ENCODE measurements at regions not wholly inside any gene's neighbourhood (a gene's known extent, or its start where the extent isn't known, plus 50 kb on each side); places are given as distances from the start of the nearest gene placed in this dataset.

- no peak overlapping the region for H3K4me3 Mint-ChIP-seq
- Histone ChIP-seq H3K9me3 (ENCODE audit: control insufficient read depth in 1 of 2, low read length in 2 of 2) (no peaks in the 10 kb centered on the region), H3K4me3 (ENCODE audit: low read length in 2 of 2) (no peak overlapping the region), H3K27ac (ENCODE audit: low read depth, low read length) (no peak overlapping the region), H3K36me3 (ENCODE audit: insufficient read depth, low read length) (no peaks in the 10 kb centered on the region), H3K27me3 (ENCODE audit: insufficient read depth, low read length) (no peaks in the 10 kb centered on the region), H3K4me1 (ENCODE audit: insufficient read depth, low read length) (no peaks in the 10 kb centered on the region)
- no peak overlapping the region for H3K27ac Mint-ChIP-seq
- intact Hi-C loops (cut with micrococcal nuclease) = no loop called here
- DNase-seq = no peak
- H3K36me3 Mint-ChIP-seq = no peaks in the 10 kb centered on the region
- peaks cover 0 to 19% (median 8%) of the 10 kb centered on the region in 8 donors for H3K9me3 Mint-ChIP-seq
- no peaks in the 10 kb centered on the region for H3K4me1 Mint-ChIP-seq
- POLR2A ChIA-PET (ENCODE audit: partially characterized antibody) = no interaction called here
- CTCF ChIA-PET (ENCODE audit: partially characterized antibody) = interaction anchor here (1.1 to 1.6 kb wide), 2 partner anchors 9 to 10 kb away, joined by 3 read pairs; no protein-coding TSS in a partner anchor
- H3K27me3 Mint-ChIP-seq = no peaks in the 10 kb centered on the region
Observed at GRCh38 chr7:51592842-51593599, 276.4 kb upstream of the COBL start.

GRCh38 chr7:51591223-51591622 is 274.6 kb upstream of the COBL start:
- no peaks in the 10 kb centered on the region for H3K4me1 ChIP-seq (ENCODE audit: insufficient read depth, low read length)
- H3K9me3 Mint-ChIP-seq = peaks cover 0 to 16% (median 1%) of the 10 kb centered on the region in 8 donors
- no peaks in the 10 kb centered on the region for H3K9me3 ChIP-seq (ENCODE audit: control insufficient read depth in 1 of 2, low read length in 2 of 2)
- no peak overlapping the region for H3K27ac ChIP-seq (ENCODE audit: low read depth, low read length)
- no peak for DNase-seq
- no peak overlapping the region for H3K4me3 ChIP-seq (ENCODE audit: low read length in 2 of 2)
- ChIA-PET CTCF (ENCODE audit: partially characterized antibody) (no interaction called here), POLR2A (ENCODE audit: partially characterized antibody) (no interaction called here)
- no peaks in the 10 kb centered on the region for H3K4me1 Mint-ChIP-seq
- H3K27me3 ChIP-seq (ENCODE audit: insufficient read depth, low read length) = no peaks in the 10 kb centered on the region
- no peaks in the 10 kb centered on the region for H3K36me3 ChIP-seq (ENCODE audit: insufficient read depth, low read length)
- no peaks in the 10 kb centered on the region for H3K27me3 Mint-ChIP-seq
- H3K4me3 Mint-ChIP-seq = no peak overlapping the region
- no peak overlapping the region for H3K27ac Mint-ChIP-seq
- intact Hi-C loops (cut with micrococcal nuclease) = no loop called here
- H3K36me3 Mint-ChIP-seq = no peaks in the 10 kb centered on the region

GRCh38 chr7:51590746-51591145 is 274.1 kb upstream of the COBL start:
- intact Hi-C loops (cut with micrococcal nuclease) = no loop called here
- no peak overlapping the region for H3K27ac Mint-ChIP-seq
- H3K9me3 Mint-ChIP-seq = peaks cover 0 to 16% (median 2%) of the 10 kb centered on the region in 8 donors
- H3K27me3 Mint-ChIP-seq = no peaks in the 10 kb centered on the region
- POLR2A ChIA-PET (ENCODE audit: partially characterized antibody) = no interaction called here
- Histone ChIP-seq H3K4me3 (ENCODE audit: low read length in 2 of 2) (no peak overlapping the region), H3K27ac (ENCODE audit: low read depth, low read length) (no peak overlapping the region), H3K27me3 (ENCODE audit: insufficient read depth, low read length) (no peaks in the 10 kb centered on the region), H3K4me1 (ENCODE audit: insufficient read depth, low read length) (no peaks in the 10 kb centered on the region), H3K9me3 (ENCODE audit: control insufficient read depth in 1 of 2, low read length in 2 of 2) (no peaks in the 10 kb centered on the region), H3K36me3 (ENCODE audit: insufficient read depth, low read length) (no peaks in the 10 kb centered on the region)
- H3K4me1 Mint-ChIP-seq = no peaks in the 10 kb centered on the region
- DNase-seq = no peak
- H3K4me3 Mint-ChIP-seq = no peak overlapping the region
- H3K36me3 Mint-ChIP-seq = no peaks in the 10 kb centered on the region
- CTCF ChIA-PET (ENCODE audit: partially characterized antibody) = no interaction called here

- Histone ChIP-seq H3K36me3 (ENCODE audit: insufficient read depth, low read length) (no peaks in the 10 kb centered on the region), H3K9me3 (ENCODE audit: control insufficient read depth in 1 of 2, low read length in 2 of 2) (no peaks in the 10 kb centered on the region), H3K27ac (ENCODE audit: low read depth, low read length) (no peak overlapping the region), H3K27me3 (ENCODE audit: insufficient read depth, low read length) (no peaks in the 10 kb centered on the region), H3K4me3 (ENCODE audit: low read length in 2 of 2) (no peak overlapping the region), H3K4me1 (ENCODE audit: insufficient read depth, low read length) (no peaks in the 10 kb centered on the region)
- no peaks in the 10 kb centered on the region for H3K36me3 Mint-ChIP-seq
- CTCF ChIA-PET (ENCODE audit: partially characterized antibody) = no interaction called here
- H3K27ac Mint-ChIP-seq = no peak overlapping the region
- no peaks in the 10 kb centered on the region for H3K4me1 Mint-ChIP-seq
- intact Hi-C loops (cut with micrococcal nuclease) = no loop called here
- DNase-seq = no peak
- POLR2A ChIA-PET (ENCODE audit: partially characterized antibody) = no interaction called here
- H3K9me3 Mint-ChIP-seq = peaks cover 0 to 10% (median 2%) of the 10 kb centered on the region in 8 donors
- H3K4me3 Mint-ChIP-seq = no peak overlapping the region
- H3K27me3 Mint-ChIP-seq = no peaks in the 10 kb centered on the region
Observed at GRCh38 chr7:51589111-51589510, 272.5 kb upstream of the COBL start.

GRCh38 chr7:51587604-51588003 is 271.0 kb upstream of the COBL start:
- Mint-ChIP-seq H3K4me3 (no peak overlapping the region), H3K4me1 (no peaks in the 10 kb centered on the region)

GRCh38 chr7:51577390-51577789 is 260.8 kb upstream of the COBL start:
- Histone ChIP-seq H3K27me3 (ENCODE audit: insufficient read depth, low read length) (no peaks in the 10 kb centered on the region), H3K4me1 (ENCODE audit: insufficient read depth, low read length) (no peaks in the 10 kb centered on the region), H3K36me3 (ENCODE audit: insufficient read depth, low read length) (no peaks in the 10 kb centered on the region), H3K27ac (ENCODE audit: low read depth, low read length) (no peak overlapping the region), H3K9me3 (ENCODE audit: control insufficient read depth in 1 of 2, low read length in 2 of 2) (no peaks in the 10 kb centered on the region), H3K4me3 (ENCODE audit: low read length in 2 of 2) (no peak overlapping the region)
- intact Hi-C loops (cut with micrococcal nuclease) = no loop called here
- H3K27me3 Mint-ChIP-seq = no peaks in the 10 kb centered on the region
- no peak overlapping the region for H3K4me3 Mint-ChIP-seq
- ChIA-PET POLR2A (ENCODE audit: partially characterized antibody) (no interaction called here), CTCF (ENCODE audit: partially characterized antibody) (no interaction called here)
- DNase-seq = no peak
- no peaks in the 10 kb centered on the region for H3K4me1 Mint-ChIP-seq
- no peak overlapping the region for H3K27ac Mint-ChIP-seq
- H3K9me3 Mint-ChIP-seq = peaks cover 2 to 26% (median 9%) of the 10 kb centered on the region in 8 donors
- H3K36me3 Mint-ChIP-seq = no peaks in the 10 kb centered on the region

More at GRCh38 chr7:51587604-51588003, 271.0 kb upstream of the COBL start:
- Mint-ChIP-seq H3K36me3 (no peaks in the 10 kb centered on the region), H3K27ac (no peak overlapping the region), H3K9me3 (peaks cover 0 to 13% (median 2%) of the 10 kb centered on the region in 8 donors), H3K27me3 (peaks cover 0 to under 1% of the 10 kb centered on the region in 2 donors)
- POLR2A ChIA-PET (ENCODE audit: partially characterized antibody) = no interaction called here
- no peaks in the 10 kb centered on the region for H3K27me3 ChIP-seq (ENCODE audit: insufficient read depth, low read length)
- CTCF ChIA-PET (ENCODE audit: partially characterized antibody) = no interaction called here
- no peaks in the 10 kb centered on the region for H3K4me1 ChIP-seq (ENCODE audit: insufficient read depth, low read length)
- no peak for DNase-seq
- no peak overlapping the region for H3K27ac ChIP-seq (ENCODE audit: low read depth, low read length)
- no peaks in the 10 kb centered on the region for H3K9me3 ChIP-seq (ENCODE audit: control insufficient read depth in 1 of 2, low read length in 2 of 2)
- H3K4me3 ChIP-seq (ENCODE audit: low read length in 2 of 2) = no peak overlapping the region
- H3K36me3 ChIP-seq (ENCODE audit: insufficient read depth, low read length) = no peaks in the 10 kb centered on the region
- intact Hi-C loops (cut with micrococcal nuclease) = no loop called here

- H3K36me3 ChIP-seq (ENCODE audit: insufficient read depth, low read length) = no peaks in the 10 kb centered on the region
- ChIA-PET POLR2A (ENCODE audit: partially characterized antibody) (no interaction called here), CTCF (ENCODE audit: partially characterized antibody) (no interaction called here)
- peaks cover 2 to 20% (median 11%) of the 10 kb centered on the region in 8 donors for H3K9me3 Mint-ChIP-seq
- no peaks in the 10 kb centered on the region for H3K36me3 Mint-ChIP-seq
- H3K4me1 ChIP-seq (ENCODE audit: insufficient read depth, low read length) = no peaks in the 10 kb centered on the region
- no peak overlapping the region for H3K4me3 Mint-ChIP-seq
- intact Hi-C loops (cut with micrococcal nuclease) = no loop called here
- no peak overlapping the region for H3K27ac Mint-ChIP-seq
- H3K27me3 Mint-ChIP-seq = no peaks in the 10 kb centered on the region
- no peak for DNase-seq
- H3K27ac ChIP-seq (ENCODE audit: low read depth, low read length) = no peak overlapping the region
- H3K4me3 ChIP-seq (ENCODE audit: low read length in 2 of 2) = no peak overlapping the region
- H3K4me1 Mint-ChIP-seq = no peaks in the 10 kb centered on the region
- no peaks in the 10 kb centered on the region for H3K27me3 ChIP-seq (ENCODE audit: insufficient read depth, low read length)
- H3K9me3 ChIP-seq (ENCODE audit: control insufficient read depth in 1 of 2, low read length in 2 of 2) = peaks cover 0 to 4% of the 10 kb centered on the region in 2 donors
Observed at GRCh38 chr7:51569581-51569980, 253.0 kb upstream of the COBL start.

Measured in CD4-positive, alpha-beta memory T cell (primary cell).